AML-193 (cell line): ENCODE measurements at regions not wholly inside any gene's neighbourhood (a gene's known extent, or its start where the extent isn't known, plus 50 kb on each side); places are given as distances from the start of the nearest gene placed in this dataset.

Experiments used
- DNase-seq, 2 experiments: peaks; one replicate each; lab custom pipeline; 2025; lab: John Stamatoyannopoulos, UW

- DNase-seq: no peak
These were observed 64.8 kb upstream of the PLEKHG3 start for GRCh38 chr14:64639340-64639821.

GRCh38 chr14:64640839-64641238 is 63.4 kb upstream of the PLEKHG3 start:
- DNase-seq: no peak

GRCh38 chr14:64641760-64642159 is 62.5 kb upstream of the PLEKHG3 start:
- no peak for DNase-seq

DNA sequence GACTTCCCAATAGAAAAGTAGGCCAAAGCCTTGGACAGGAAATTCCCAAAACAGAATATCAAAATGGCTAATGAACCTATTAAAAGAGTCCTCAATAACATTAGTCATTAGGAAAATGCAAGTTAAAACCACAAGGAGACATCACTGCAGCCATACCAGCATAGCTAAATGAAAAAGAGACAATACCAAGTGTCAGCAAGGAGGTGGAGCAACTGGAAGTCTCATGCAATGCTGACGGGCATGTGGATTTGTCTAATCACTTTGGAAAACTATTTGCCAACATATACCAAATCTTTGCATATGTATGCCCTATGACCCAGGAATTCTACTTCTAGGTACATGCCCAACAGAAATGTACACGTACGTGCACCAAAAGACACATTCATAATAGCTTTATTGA is 60.5 kb upstream of the PLEKHG3 start:
- DNase-seq: no peak

- DNase-seq: no peak
These were observed 59.6 kb upstream of the PLEKHG3 start for GRCh38 chr14:64644629-64645028.

- DNase-seq: no peak
These were observed 58.9 kb upstream of the PLEKHG3 start for GRCh38 chr14:64645220-64645892.

- DNase-seq: no peak
These were observed 58.1 kb upstream of the PLEKHG3 start for GRCh38 chr14:64646103-64646502.

DNA sequence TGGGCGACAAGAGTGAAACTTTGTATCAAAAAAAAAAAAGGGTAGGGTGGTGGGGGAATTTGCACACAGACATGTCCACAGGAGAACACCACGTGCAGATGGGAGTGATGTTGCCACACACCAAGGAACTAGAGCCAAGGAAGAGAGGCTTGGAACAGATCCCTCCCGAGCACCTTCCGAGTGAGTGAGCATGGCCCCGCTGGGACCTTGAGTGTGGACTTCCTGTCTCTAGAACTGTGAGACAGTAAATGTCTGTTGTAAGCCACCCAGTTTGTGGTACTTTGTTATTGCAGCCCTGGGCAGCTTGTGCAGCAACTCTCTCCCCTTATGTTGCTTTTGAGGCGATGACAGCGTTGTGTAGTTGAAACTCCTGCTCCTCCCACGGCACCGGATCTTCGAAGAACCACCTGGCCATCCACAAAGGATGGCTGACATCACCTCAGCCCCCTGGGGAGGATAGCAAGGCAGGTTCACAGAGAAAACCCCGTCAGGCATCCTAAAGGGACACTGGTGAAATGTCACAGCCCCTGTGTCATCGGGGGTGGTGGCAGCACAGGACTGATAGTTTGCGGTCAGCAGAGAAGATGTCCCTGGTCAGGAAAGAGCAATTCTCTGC is 54.7 kb upstream of the PLEKHG3 start:
- no peak for DNase-seq

DNA sequence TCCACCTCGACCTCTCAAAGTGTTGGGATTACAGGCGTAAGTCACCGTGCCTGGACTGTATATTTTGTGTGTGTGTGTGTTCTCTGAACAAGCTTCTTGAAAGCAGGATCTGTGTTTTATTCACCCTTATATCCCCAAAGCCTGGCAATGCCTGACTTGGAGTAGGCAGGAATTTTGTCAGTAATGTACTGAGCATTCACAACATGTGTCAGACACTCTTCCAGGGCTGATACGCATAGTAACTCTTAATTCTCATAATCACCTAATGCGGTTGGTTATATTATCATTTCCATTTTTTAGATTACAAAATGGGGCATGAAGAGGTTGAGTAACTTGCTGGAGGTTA is 50.4 kb upstream of the PLEKHG3 start:
- no peak for DNase-seq

GRCh38 chr14:64654246-64654900 is 49.9 kb upstream of the PLEKHG3 start:
- DNase-seq: peak; percentile 83 to 87
